Spleen (tissue), 11 donors: ENCODE measurements at regions not wholly inside any gene's neighbourhood (a gene's known extent, or its start where the extent isn't known, plus 50 kb on each side); places are given as distances from the start of the nearest gene placed in this dataset.

Experiments used
- DNase-seq: peaks from one replicate; pipeline ENCODE4 v3.0.0-alpha.2; 2020
- H3K27ac ChIP-seq, 8 donors: fragments of 200-600 bp; sonication (generic) in 7 of 8; 1 replicate in 4 of 8; 2 replicates in 4 of 8; pipeline versions ENCODE4 v1.5.0 to v1.8.0; 2016 to 2021; ENCODE audit warnings: inconsistent platforms in 4 of 8, mild to moderate bottlenecking in 4 of 8, moderate library complexity in 1 of 8
- H3K27me3 ChIP-seq, 7 donors: fragments of 200-600 bp; sonication (generic) in 6 of 7; replicated peaks in 1 of 7; 1 replicate in 4 of 7; 2 replicates in 3 of 7; pipeline versions ENCODE4 v1.5.0 to v1.8.0; 2016 to 2021; ENCODE audit warnings: inconsistent platforms in 3 of 7, mild to moderate bottlenecking in 1 of 7
- H3K36me3 ChIP-seq, 6 donors: fragments of 200-600 bp; sonication (generic) in 5 of 6; 1 replicate in 4 of 6; 2 replicates in 2 of 6; pipeline versions ENCODE4 v1.5.0 to v1.8.0; 2016 to 2021; ENCODE audit warnings: inconsistent platforms in 2 of 6
- H3K4me1 ChIP-seq, 6 donors: fragments of 200-600 bp; sonication (generic) in 5 of 6; 1 replicate in 3 of 6; 2 replicates in 3 of 6; pipeline versions ENCODE4 v1.5.0 to v1.8.0; 2016 to 2021; ENCODE audit warnings: inconsistent platforms in 3 of 6
- H3K4me3 ChIP-seq, 8 donors: fragments of 200-600 bp; sonication (generic) in 7 of 8; 1 replicate in 4 of 8; 2 replicates in 4 of 8; pipeline versions ENCODE4 v1.5.0 to v1.8.0; 2016 to 2021; ENCODE audit warnings: inconsistent platforms in 4 of 8, mild to moderate bottlenecking in 4 of 8, moderate library complexity in 2 of 8
- H3K9me3 ChIP-seq, 8 donors: fragments of 200-600 bp; sonication (generic) in 7 of 8; 1 replicate in 4 of 8; 2 replicates in 4 of 8; pipeline versions ENCODE4 v1.5.0 to v1.8.0; 2016 to 2021; ENCODE audit warnings: inconsistent platforms in 4 of 8
- CTCF ChIP-seq, 11 experiments: fragments of 200-600 bp in 7 of 11; fragments of 450-650 bp in 4 of 11; sonication (generic) in 4 of 11; IDR thresholded peaks in 8 of 11; conservative IDR thresholded peaks in 3 of 11; 1 replicate in 7 of 11; 2 replicates in 4 of 11; pipeline versions ENCODE4 v1.4.0 to v1.8.0; 2016 to 2021; ENCODE audit warnings: antibody characterized with exemption in 11 of 11, inconsistent platforms in 4 of 11, mild to moderate bottlenecking in 1 of 11
- POLR2A ChIP-seq, 3 donors: fragments of 450-650 bp; IDR thresholded peaks; one replicate each; pipeline ENCODE4 v1.5.1; 2017; ENCODE audit warnings: antibody characterized with exemption in 3 of 3, mild to moderate bottlenecking in 1 of 3
- POLR2AphosphoS5 ChIP-seq, 3 donors: sonication (generic); formaldehyde crosslinking; IDR thresholded peaks; one replicate each; pipeline ENCODE4 v1.5.1; 2017; ENCODE audit warnings: antibody characterized with exemption in 3 of 3
- WGBS, 5 donors: extraction: QIAGEN DNeasy Blood & Tissue Kit in 3 of 5; methylation state at CpG; one replicate each; pipeline versions ENCODE4 v1.1.5 to v1.1.7; 2013 to 2018; 5-methylcytosine and 5-hydroxymethylcytosine counted together
- intact Hi-C: fragments of 100-400 bp; cut with DNase I; formaldehyde crosslinking; loops from one replicate; pipeline ENCODE4 v1.15.0; 2023; ENCODE audit warnings: low total_unique reads
- donor health status: healthy with polysubstance abuse.
- donor health status: DM: no; HTN: no; CAD: no; lungs with moderate emphysema.
- donor health status: DM: no; HTN: no; CAD: no.
- donor health status: Bipolar disorder and iron deficiency.
- donor health status: healthy.
- donor health status: DM: no; HTN: no; CAD: no.
- donor health status: DM: yes; HTN: yes; CAD: no.

DNA sequence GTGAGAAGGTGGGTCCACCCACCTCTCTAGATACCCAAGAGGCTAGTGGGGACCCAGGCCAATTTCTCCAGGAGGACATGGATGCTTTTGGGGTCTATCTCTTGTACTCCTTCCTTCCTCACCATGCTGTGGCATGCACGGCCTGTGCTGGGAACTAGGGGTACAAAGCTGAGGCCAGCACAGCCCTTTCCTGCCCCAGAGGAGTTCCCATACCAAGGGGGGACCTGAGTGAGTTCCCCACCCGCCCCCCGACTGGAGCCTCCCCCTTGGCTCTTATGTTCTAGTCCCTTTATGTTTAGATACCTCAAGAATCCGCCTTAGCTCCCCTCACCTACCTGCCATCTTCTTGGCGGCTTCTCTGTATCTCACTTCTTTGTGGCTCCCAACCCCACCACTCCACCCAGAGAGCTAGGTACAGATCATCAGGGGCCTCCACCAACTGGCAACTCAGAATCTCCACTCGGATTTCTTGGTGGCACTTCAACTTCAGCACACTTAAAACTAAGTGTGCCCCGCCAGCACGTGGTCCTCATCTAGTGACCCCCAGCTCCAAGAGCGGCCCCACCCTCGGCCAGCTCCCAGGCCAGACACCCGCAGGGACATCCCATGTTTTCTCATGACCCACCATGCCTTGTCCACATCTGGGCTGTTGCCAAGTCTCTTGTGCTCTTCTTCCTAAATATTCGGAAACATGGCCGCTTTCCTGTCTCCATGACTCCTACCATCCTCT lies 115.2 kb upstream of the RTL1 start:
- H3K36me3 ChIP-seq = peaks cover 0 to 5% (median 0%) of the 10 kb centered on the region in 6 donors
- peaks cover 0 to 5% (median 0%) of the 10 kb centered on the region in 7 donors for H3K27me3 ChIP-seq
- peak; percentile 53 for DNase-seq
- intact Hi-C loops = no loop called here
- no peak overlapping the region for H3K4me3 ChIP-seq
- H3K4me1 ChIP-seq = no peaks in the 10 kb centered on the region
- H3K27ac ChIP-seq = no peak overlapping the region
- no peaks in the 10 kb centered on the region for H3K9me3 ChIP-seq
- TF ChIP-seq POLR2A (IDR thresholded peaks at IDR 0.05) = no peak
- no peak for TF ChIP-seq POLR2AphosphoS5 (IDR thresholded peaks at IDR 0.05)
- TF ChIP-seq CTCF (IDR thresholded peaks at IDR 0.05 in 8 of 11, conservative IDR thresholded peaks at IDR 0.05 in 3 of 11) = no peak
- 92 to 97% (median 95%) methylated on average over 11 to 13 of the region's 13 CpGs for WGBS, 5 donors

- intact Hi-C loops = no loop called here
- Histone ChIP-seq H3K4me3 (no peak overlapping the region), H3K36me3 (peaks cover 0 to 14% (median 0%) of the 10 kb centered on the region in 6 donors), H3K9me3 (no peaks in the 10 kb centered on the region), H3K27me3 (peaks cover 0 to 5% (median 0%) of the 10 kb centered on the region in 7 donors), H3K27ac (no peak overlapping the region), H3K4me1 (no peaks in the 10 kb centered on the region)
- WGBS, 5 donors = 92 to 98% (median 95%) methylated on average over 2 of the region's 2 CpGs
- TF ChIP-seq POLR2AphosphoS5 (IDR thresholded peaks at IDR 0.05) (no peak), POLR2A (IDR thresholded peaks at IDR 0.05) (no peak), CTCF (IDR thresholded peaks at IDR 0.05 in 8 of 11, conservative IDR thresholded peaks at IDR 0.05 in 3 of 11) (no peak)
- DNase-seq = peak; percentile 42
Observed at GRCh38 chr14:101019541-101019940, 116.0 kb upstream of the RTL1 start.

- TF ChIP-seq POLR2A (IDR thresholded peaks at IDR 0.05) (no peak), POLR2AphosphoS5 (IDR thresholded peaks at IDR 0.05) (no peak), CTCF (IDR thresholded peaks at IDR 0.05 in 8 of 11, conservative IDR thresholded peaks at IDR 0.05 in 3 of 11) (no peak)
- peak; percentile 47 for DNase-seq
- 86 to 92% (median 87%) methylated on average over 8 of the region's 8 CpGs for WGBS, 5 donors
- peaks cover 0 to 15% (median 0%) of the 10 kb centered on the region in 6 donors for H3K36me3 ChIP-seq
- intact Hi-C loops = no loop called here
- peaks cover 0 to 5% (median 0%) of the 10 kb centered on the region in 7 donors for H3K27me3 ChIP-seq
- H3K27ac ChIP-seq = no peak overlapping the region
- no peak overlapping the region for H3K4me3 ChIP-seq
- H3K4me1 ChIP-seq = no peaks in the 10 kb centered on the region
- H3K9me3 ChIP-seq = no peaks in the 10 kb centered on the region
Observed at GRCh38 chr14:101019990-101020710, 116.6 kb upstream of the RTL1 start.

DNA sequence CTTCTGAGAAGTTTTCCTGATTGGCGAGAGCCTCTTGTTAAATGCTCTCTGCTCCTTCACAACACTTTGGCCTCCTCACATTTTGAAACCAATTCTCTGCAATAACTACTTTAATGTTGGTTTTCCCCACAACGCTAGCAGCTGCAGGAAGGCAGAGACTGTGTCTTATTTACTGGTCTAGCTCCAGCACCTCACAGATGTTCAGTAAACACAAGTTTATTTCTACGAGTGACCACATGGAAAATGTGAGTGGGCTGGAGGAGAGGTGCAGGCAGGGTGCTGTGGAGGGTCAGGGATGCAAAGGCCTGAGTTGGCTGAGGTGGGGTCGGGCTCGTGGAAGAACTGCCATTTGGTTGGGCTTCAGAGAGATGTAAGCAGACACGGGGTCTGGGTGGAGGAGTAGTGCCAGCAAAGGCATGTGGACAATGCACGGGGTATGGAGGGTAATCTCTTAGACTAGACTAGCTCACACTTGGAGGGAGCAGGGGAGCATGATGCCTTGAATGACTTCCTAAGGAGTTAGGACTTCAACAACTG lies 117.4 kb upstream of the RTL1 start:
- TF ChIP-seq POLR2AphosphoS5 (IDR thresholded peaks at IDR 0.05) = no peak
- no peak overlapping the region for H3K4me3 ChIP-seq
- no peaks in the 10 kb centered on the region for H3K9me3 ChIP-seq
- peak; percentile 16 for DNase-seq
- 79 to 90% (median 80%) methylated on average over 7 of the region's 7 CpGs for WGBS, 5 donors
- H3K4me1 ChIP-seq = no peaks in the 10 kb centered on the region
- H3K36me3 ChIP-seq = peaks cover 0 to 15% (median 0%) of the 10 kb centered on the region in 6 donors
- no peak overlapping the region for H3K27ac ChIP-seq
- intact Hi-C loops = no loop called here
- H3K27me3 ChIP-seq = peaks cover 0 to 5% (median 0%) of the 10 kb centered on the region in 7 donors
